ENCODE measurements at regions not wholly inside any gene's neighbourhood (a gene's known extent, or its start where the extent isn't known, plus 50 kb on each side); places are given as distances from the start of the nearest gene placed in this dataset.

- TF ChIP-seq CTCF (IDR thresholded peaks at IDR 0.05; ENCODE audit: poor library complexity): no peak
- no peak for TF ChIP-seq EZH2 (IDR thresholded peaks at IDR 0.05; ENCODE audit: borderline replicate concordance)
These were observed 168.5 kb downstream of the KATNIP start for GRCh38 chr16:27718201-27719105.
